Panc1 (cell line): ENCODE measurements at regions not wholly inside any gene's neighbourhood (a gene's known extent, or its start where the extent isn't known, plus 50 kb on each side); places are given as distances from the start of the nearest gene placed in this dataset.

Experiments used
- POLR2AphosphoS5 ChIP-seq: IDR thresholded peaks from 2 replicates; pipeline ENCODE4 v1.6.1; 2012; ENCODE audit warnings: mild to moderate bottlenecking, low read depth, low read length, moderate library complexity
- SIN3A ChIP-seq: IDR thresholded peaks from 2 replicates; pipeline ENCODE4 v1.6.1; 2012; ENCODE audit warnings: low read depth, mild to moderate bottlenecking, low read length, moderate library complexity, borderline replicate concordance; ENCODE audit not compliant: insufficient read depth
- TCF7L2 ChIP-seq: IDR thresholded peaks from 2 replicates; pipeline ENCODE4 v1.6.1; 2011; ENCODE audit warnings: mild to moderate bottlenecking, low read depth, low read length, inconsistent platforms
- TF ChIP-seq, protein P1 (sequence below): fragments of 450-650 bp; IDR thresholded peaks from 2 replicates; pipeline ENCODE4 v1.5.1; 2017; ENCODE audit warnings: mild to moderate bottlenecking
- TF ChIP-seq, protein P2 (sequence below), 2 experiments: IDR thresholded peaks; 2 replicates each; pipeline ENCODE4 v1.6.1; 2011 to 2012; ENCODE audit warnings: low read depth in 2 of 2, control low read depth in 1 of 2, low read length in 1 of 2, mild to moderate bottlenecking in 1 of 2, moderate library complexity in 1 of 2; ENCODE audit not compliant: insufficient read depth in 1 of 2

DNA sequence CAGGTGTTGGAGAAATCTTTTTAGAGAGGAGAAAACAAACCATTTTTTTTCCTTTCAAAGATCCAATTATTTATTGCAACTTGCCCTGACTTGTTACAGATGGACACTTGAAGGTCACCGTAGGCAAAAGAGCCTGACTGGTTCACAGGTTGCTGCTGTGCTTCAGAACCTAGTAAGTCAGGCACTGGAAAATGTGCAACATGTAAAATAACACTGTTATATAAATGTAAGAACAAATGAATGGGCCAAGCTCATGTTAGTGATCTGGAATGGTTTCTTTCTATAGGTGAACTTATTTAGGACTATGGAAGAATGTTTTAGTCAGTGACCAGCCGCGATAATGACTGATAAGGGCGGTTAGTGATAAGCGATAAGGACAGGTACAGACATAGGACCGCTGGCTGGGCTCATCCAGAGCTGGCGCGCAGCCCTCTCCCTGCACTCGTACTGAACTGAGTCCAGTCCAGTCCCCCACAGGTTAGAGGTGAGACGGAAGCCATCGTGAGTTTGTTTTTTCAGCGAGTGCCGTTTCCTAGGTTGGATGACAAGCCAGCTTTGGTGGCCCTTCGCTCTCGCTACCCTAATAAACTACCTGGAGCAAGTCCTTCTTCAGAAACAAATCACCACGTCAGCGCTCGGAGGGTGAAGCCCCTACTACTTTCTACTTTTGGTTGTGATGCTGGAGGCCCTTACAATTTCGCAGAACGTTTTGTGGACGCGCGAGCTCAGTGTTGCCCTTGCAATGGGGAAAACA, 94.4 kb upstream of the PRDM1 start:
- TF ChIP-seq, protein P1, sequence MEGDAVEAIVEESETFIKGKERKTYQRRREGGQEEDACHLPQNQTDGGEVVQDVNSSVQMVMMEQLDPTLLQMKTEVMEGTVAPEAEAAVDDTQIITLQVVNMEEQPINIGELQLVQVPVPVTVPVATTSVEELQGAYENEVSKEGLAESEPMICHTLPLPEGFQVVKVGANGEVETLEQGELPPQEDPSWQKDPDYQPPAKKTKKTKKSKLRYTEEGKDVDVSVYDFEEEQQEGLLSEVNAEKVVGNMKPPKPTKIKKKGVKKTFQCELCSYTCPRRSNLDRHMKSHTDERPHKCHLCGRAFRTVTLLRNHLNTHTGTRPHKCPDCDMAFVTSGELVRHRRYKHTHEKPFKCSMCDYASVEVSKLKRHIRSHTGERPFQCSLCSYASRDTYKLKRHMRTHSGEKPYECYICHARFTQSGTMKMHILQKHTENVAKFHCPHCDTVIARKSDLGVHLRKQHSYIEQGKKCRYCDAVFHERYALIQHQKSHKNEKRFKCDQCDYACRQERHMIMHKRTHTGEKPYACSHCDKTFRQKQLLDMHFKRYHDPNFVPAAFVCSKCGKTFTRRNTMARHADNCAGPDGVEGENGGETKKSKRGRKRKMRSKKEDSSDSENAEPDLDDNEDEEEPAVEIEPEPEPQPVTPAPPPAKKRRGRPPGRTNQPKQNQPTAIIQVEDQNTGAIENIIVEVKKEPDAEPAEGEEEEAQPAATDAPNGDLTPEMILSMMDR, result no peak
- TF ChIP-seq SIN3A, result no peak
- TF ChIP-seq, protein P2, sequence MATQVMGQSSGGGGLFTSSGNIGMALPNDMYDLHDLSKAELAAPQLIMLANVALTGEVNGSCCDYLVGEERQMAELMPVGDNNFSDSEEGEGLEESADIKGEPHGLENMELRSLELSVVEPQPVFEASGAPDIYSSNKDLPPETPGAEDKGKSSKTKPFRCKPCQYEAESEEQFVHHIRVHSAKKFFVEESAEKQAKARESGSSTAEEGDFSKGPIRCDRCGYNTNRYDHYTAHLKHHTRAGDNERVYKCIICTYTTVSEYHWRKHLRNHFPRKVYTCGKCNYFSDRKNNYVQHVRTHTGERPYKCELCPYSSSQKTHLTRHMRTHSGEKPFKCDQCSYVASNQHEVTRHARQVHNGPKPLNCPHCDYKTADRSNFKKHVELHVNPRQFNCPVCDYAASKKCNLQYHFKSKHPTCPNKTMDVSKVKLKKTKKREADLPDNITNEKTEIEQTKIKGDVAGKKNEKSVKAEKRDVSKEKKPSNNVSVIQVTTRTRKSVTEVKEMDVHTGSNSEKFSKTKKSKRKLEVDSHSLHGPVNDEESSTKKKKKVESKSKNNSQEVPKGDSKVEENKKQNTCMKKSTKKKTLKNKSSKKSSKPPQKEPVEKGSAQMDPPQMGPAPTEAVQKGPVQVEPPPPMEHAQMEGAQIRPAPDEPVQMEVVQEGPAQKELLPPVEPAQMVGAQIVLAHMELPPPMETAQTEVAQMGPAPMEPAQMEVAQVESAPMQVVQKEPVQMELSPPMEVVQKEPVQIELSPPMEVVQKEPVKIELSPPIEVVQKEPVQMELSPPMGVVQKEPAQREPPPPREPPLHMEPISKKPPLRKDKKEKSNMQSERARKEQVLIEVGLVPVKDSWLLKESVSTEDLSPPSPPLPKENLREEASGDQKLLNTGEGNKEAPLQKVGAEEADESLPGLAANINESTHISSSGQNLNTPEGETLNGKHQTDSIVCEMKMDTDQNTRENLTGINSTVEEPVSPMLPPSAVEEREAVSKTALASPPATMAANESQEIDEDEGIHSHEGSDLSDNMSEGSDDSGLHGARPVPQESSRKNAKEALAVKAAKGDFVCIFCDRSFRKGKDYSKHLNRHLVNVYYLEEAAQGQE (IDR thresholded peaks at IDR 0.05; ENCODE audit: insufficient read depth in 1 of 2, low read depth in 2 of 2, low read length in 1 of 2), result no peak
- no peak for TF ChIP-seq POLR2AphosphoS5
- no peak for TF ChIP-seq TCF7L2
